H9 (cell line): ENCODE measurements at regions not wholly inside any gene's neighbourhood (a gene's known extent, or its start where the extent isn't known, plus 50 kb on each side); places are given as distances from the start of the nearest gene placed in this dataset.

Experiments used
- DNase-seq: peaks from one replicate; pipeline ENCODE4 v3.0.0-alpha.2; 2017
- H2AFZ ChIP-seq: one replicate; pipeline ENCODE4 v1.6.1; 2013; ENCODE audit warnings: mild to moderate bottlenecking, low read length, control low read depth, moderate library complexity
- H2AK5ac ChIP-seq: 2 replicates; pipeline ENCODE4 v1.6.1; 2013; ENCODE audit warnings: low read length, control low read depth, mixed read lengths; ENCODE audit not compliant: insufficient read length
- H2BK120ac ChIP-seq: one replicate; pipeline ENCODE4 v1.6.1; 2013; ENCODE audit warnings: low read depth, mild to moderate bottlenecking, low read length, control low read depth, inconsistent platforms; ENCODE audit not compliant: poor library complexity, severe bottlenecking
- H2BK12ac ChIP-seq: 2 replicates; pipeline ENCODE4 v1.6.1; 2013; ENCODE audit warnings: low read length, control low read depth, mixed read lengths, low read depth; ENCODE audit not compliant: insufficient read length
- H2BK15ac ChIP-seq: 2 replicates; pipeline ENCODE4 v1.6.1; 2013; ENCODE audit warnings: low read depth, low read length, control low read depth
- H2BK20ac ChIP-seq: one replicate; pipeline ENCODE4 v1.6.1; 2013; ENCODE audit warnings: low read depth, mild to moderate bottlenecking, low read length, control low read depth, inconsistent platforms; ENCODE audit not compliant: poor library complexity, severe bottlenecking
- H2BK5ac ChIP-seq: 2 replicates; pipeline ENCODE4 v1.6.1; 2013; ENCODE audit warnings: low read length, control low read depth, mixed read lengths; ENCODE audit not compliant: insufficient read length
- H3K14ac ChIP-seq: 2 replicates; pipeline ENCODE4 v1.6.1; 2013; ENCODE audit warnings: low read length, control low read depth; ENCODE audit not compliant: insufficient read depth
- H3K18ac ChIP-seq: 2 replicates; pipeline ENCODE4 v1.6.1; 2013; ENCODE audit warnings: low read depth, mild to moderate bottlenecking, mixed read lengths, low read length, control low read depth; ENCODE audit not compliant: insufficient read length
- H3K23ac ChIP-seq: 2 replicates; pipeline ENCODE4 v1.6.1; 2013; ENCODE audit warnings: low read length, control low read depth, mixed read lengths, low read depth; ENCODE audit not compliant: insufficient read length
- H3K23me2 ChIP-seq: 2 replicates; pipeline ENCODE4 v1.6.1; 2013; ENCODE audit warnings: low read depth, mild to moderate bottlenecking, mixed read lengths, low read length, control low read depth; ENCODE audit not compliant: insufficient read length, poor library complexity, severe bottlenecking
- H3K27ac ChIP-seq: 2 replicates; pipeline ENCODE4 v1.5.1; 2013; ENCODE audit warnings: low read length, control low read depth, mixed read lengths, low read depth; ENCODE audit not compliant: insufficient read length
- H3K27me3 ChIP-seq: 2 replicates; pipeline ENCODE4 v1.6.1; 2013; ENCODE audit warnings: low read length, control low read depth, inconsistent platforms; ENCODE audit not compliant: insufficient read depth
- H3K4ac ChIP-seq: 2 replicates; pipeline ENCODE4 v1.6.1; 2013; ENCODE audit warnings: low read depth, mild to moderate bottlenecking, control low read depth, inconsistent platforms, low read length, moderate library complexity
- H3K4me1 ChIP-seq: 2 replicates; pipeline ENCODE4 v1.6.1; 2013; ENCODE audit warnings: low read length, control low read depth, inconsistent platforms; ENCODE audit not compliant: insufficient read depth
- H3K4me2 ChIP-seq: 2 replicates; pipeline ENCODE4 v1.6.1; 2013; ENCODE audit warnings: low read length, control low read depth, mixed read lengths; ENCODE audit not compliant: insufficient read length, insufficient read depth
- H3K56ac ChIP-seq: 2 replicates; pipeline ENCODE4 v1.6.1; 2013; ENCODE audit warnings: low read depth, mild to moderate bottlenecking, mixed read lengths, low read length, control low read depth; ENCODE audit not compliant: insufficient read length
- H3K79me1 ChIP-seq: 2 replicates; pipeline ENCODE4 v1.6.1; 2013; ENCODE audit warnings: low read depth, mild to moderate bottlenecking, moderate library complexity, low read length, control low read depth, inconsistent platforms; ENCODE audit not compliant: insufficient read depth, poor library complexity, severe bottlenecking
- H3K79me2 ChIP-seq: 2 replicates; pipeline ENCODE4 v1.6.1; 2013; ENCODE audit warnings: low read length, control low read depth, inconsistent platforms; ENCODE audit not compliant: insufficient read depth
- H3K9ac ChIP-seq: 2 replicates; pipeline ENCODE4 v1.6.1; 2013; ENCODE audit warnings: low read length, control low read depth, mixed read lengths; ENCODE audit not compliant: insufficient read length; ENCODE audit errors: extremely low read depth
- H3K9me3 ChIP-seq: one replicate; pipeline ENCODE4 v1.6.1; 2013; ENCODE audit warnings: low read depth, low read length, inconsistent platforms; ENCODE audit not compliant: control insufficient read depth
- H3T11ph ChIP-seq: one replicate; pipeline ENCODE4 v1.6.1; 2013; ENCODE audit warnings: mild to moderate bottlenecking, low read length, control low read depth, inconsistent platforms
- H4K20me1 ChIP-seq: one replicate; pipeline ENCODE4 v1.6.1; 2013; ENCODE audit not compliant: control insufficient read depth, insufficient read length, insufficient read depth
- H4K5ac ChIP-seq: 2 replicates; pipeline ENCODE4 v1.6.1; 2013; ENCODE audit warnings: low read depth, mild to moderate bottlenecking, mixed read lengths, low read length, control low read depth; ENCODE audit not compliant: insufficient read length
- H4K8ac ChIP-seq: replicated peaks from 2 replicates; pipeline ENCODE4 v1.6.1; 2013; ENCODE audit warnings: low read length, control low read depth, mixed read lengths, low read depth; ENCODE audit not compliant: insufficient read length
- H4K91ac ChIP-seq: 2 replicates; pipeline ENCODE4 v1.6.1; 2013; ENCODE audit warnings: low read depth, mild to moderate bottlenecking, moderate library complexity, mixed read lengths, low read length, control low read depth; ENCODE audit not compliant: insufficient read length
- H3K27ac Mint-ChIP-seq, 3 experiments: 2 replicates in 2 of 3; 3 replicates in 1 of 3; pipeline ENCODE4 v1.8.0; 2020 to 2021; ENCODE audit warnings: mixed read lengths in 3 of 3, mild to moderate bottlenecking in 1 of 3, moderate library complexity in 1 of 3
- H3K27me3 Mint-ChIP-seq: 2 replicates; pipeline ENCODE4 v1.8.0; 2021; ENCODE audit warnings: low read depth, mild to moderate bottlenecking, moderate library complexity, mixed read lengths
- H3K36me3 Mint-ChIP-seq, 3 experiments: 2 replicates in 2 of 3; 3 replicates in 1 of 3; pipeline ENCODE4 v1.8.0; 2020 to 2021; ENCODE audit warnings: low read depth in 3 of 3, mixed read lengths in 3 of 3; ENCODE audit not compliant: insufficient read depth in 1 of 3
- H3K4me1 Mint-ChIP-seq, 2 experiments: 2 replicates each; pipeline ENCODE4 v1.8.0; 2020; ENCODE audit warnings: mixed read lengths in 2 of 2
- H3K4me3 Mint-ChIP-seq, 2 experiments: 2 replicates in 1 of 2; 3 replicates in 1 of 2; pipeline ENCODE4 v1.8.0; 2020 to 2021; ENCODE audit warnings: mild to moderate bottlenecking in 2 of 2, mixed read lengths in 2 of 2, moderate library complexity in 1 of 2
- H3K9me3 Mint-ChIP-seq, 2 experiments: 2 replicates in 1 of 2; 3 replicates in 1 of 2; pipeline ENCODE4 v1.8.0; 2020; ENCODE audit warnings: mild to moderate bottlenecking in 2 of 2, mixed read lengths in 2 of 2, moderate library complexity in 1 of 2
- WGBS: extraction: QIAGEN DNeasy Blood & Tissue Kit; methylation state at CpG from one replicate; pipeline ENCODE4 v1.1.7; 2013; ENCODE audit warnings: missing lambda C conversion rate, low lambda C conversion rate, mixed read lengths; ENCODE audit not compliant: insufficient read length; ENCODE audit errors: extremely low coverage; 5-methylcytosine and 5-hydroxymethylcytosine counted together
- TF ChIP-seq, protein P1 (sequence below): fragments of 200-600 bp; sonication (generic); conservative IDR thresholded peaks from 3 replicates; pipeline ENCODE4 v1.8.0; 2021; ENCODE audit warnings: antibody characterized with exemption, mild to moderate bottlenecking

DNA sequence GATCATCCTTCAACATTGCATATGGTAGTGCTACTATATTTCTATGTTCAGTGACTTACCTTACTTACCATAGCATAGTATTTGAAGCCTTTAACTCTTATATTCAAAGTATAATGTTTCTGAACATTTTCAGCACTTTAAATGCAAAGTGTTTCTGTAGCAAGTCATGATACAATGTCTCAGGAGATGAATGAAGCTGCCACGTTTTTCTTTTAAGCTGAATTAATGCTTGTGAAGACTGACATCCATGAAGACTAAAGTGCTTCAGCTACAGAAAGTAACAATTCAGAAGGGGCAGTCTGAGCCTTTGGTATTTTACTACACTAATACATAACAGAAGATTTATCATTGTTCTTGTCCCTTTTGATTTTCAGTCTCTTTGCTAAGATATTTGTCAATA, 709.1 kb upstream of the ARRDC3 start:
- no peak overlapping the region for H3K4me2 ChIP-seq
- no peak overlapping the region for H2BK15ac ChIP-seq
- no peak overlapping the region for H4K8ac ChIP-seq
- H3K4me1 ChIP-seq, result no peaks in the 10 kb centered on the region
- no peak overlapping the region for H3K56ac ChIP-seq
- H3K14ac ChIP-seq, result no peak overlapping the region
- H2BK20ac ChIP-seq, result no peak overlapping the region
- Mint-ChIP-seq H3K27ac (no peak overlapping the region), H3K4me3 (no peak overlapping the region), H3K9me3 (no peaks in the 10 kb centered on the region), H3K4me1 (0 out of 4 replicates have a peak, but pooled peaks cover 0 to under 1% of the 10 kb centered on the region in 2 experiments), H3K27me3 (no peaks in the 10 kb centered on the region), H3K36me3 (no peaks in the 10 kb centered on the region)
- H4K91ac ChIP-seq, result no peak overlapping the region
- H3K18ac ChIP-seq, result no peak overlapping the region
- no peak for DNase-seq
- TF ChIP-seq, protein P1, sequence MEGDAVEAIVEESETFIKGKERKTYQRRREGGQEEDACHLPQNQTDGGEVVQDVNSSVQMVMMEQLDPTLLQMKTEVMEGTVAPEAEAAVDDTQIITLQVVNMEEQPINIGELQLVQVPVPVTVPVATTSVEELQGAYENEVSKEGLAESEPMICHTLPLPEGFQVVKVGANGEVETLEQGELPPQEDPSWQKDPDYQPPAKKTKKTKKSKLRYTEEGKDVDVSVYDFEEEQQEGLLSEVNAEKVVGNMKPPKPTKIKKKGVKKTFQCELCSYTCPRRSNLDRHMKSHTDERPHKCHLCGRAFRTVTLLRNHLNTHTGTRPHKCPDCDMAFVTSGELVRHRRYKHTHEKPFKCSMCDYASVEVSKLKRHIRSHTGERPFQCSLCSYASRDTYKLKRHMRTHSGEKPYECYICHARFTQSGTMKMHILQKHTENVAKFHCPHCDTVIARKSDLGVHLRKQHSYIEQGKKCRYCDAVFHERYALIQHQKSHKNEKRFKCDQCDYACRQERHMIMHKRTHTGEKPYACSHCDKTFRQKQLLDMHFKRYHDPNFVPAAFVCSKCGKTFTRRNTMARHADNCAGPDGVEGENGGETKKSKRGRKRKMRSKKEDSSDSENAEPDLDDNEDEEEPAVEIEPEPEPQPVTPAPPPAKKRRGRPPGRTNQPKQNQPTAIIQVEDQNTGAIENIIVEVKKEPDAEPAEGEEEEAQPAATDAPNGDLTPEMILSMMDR, result no peak
- no peak overlapping the region for H3K27ac ChIP-seq
- H3K27me3 ChIP-seq, result no peaks in the 10 kb centered on the region
- no peak overlapping the region for H3T11ph ChIP-seq
- no peak overlapping the region for H3K23ac ChIP-seq
- H2BK5ac ChIP-seq, result no peak overlapping the region
- no peak overlapping the region for H2BK12ac ChIP-seq
- no peaks in the 10 kb centered on the region for H3K9me3 ChIP-seq
- no peak overlapping the region for H3K9ac ChIP-seq
- WGBS, result no CpG with 5 or more reads among the region's 1 CpG
- H2BK120ac ChIP-seq, result no peak overlapping the region
- H3K79me1 ChIP-seq, result no peaks in the 10 kb centered on the region
- H2AK5ac ChIP-seq, result no peak overlapping the region
- no peak overlapping the region for H3K4ac ChIP-seq
- H3K23me2 ChIP-seq, result no peaks in the 10 kb centered on the region
- no peak overlapping the region for H2AFZ ChIP-seq
- no peaks in the 10 kb centered on the region for H3K79me2 ChIP-seq
- H4K20me1 ChIP-seq, result no peaks in the 10 kb centered on the region
- no peak overlapping the region for H4K5ac ChIP-seq
